ENCODE measurements at regions not wholly inside any gene's neighbourhood (a gene's known extent, or its start where the extent isn't known, plus 50 kb on each side); places are given as distances from the start of the nearest gene placed in this dataset.
"Not testable (repeated sequence)": the region's sequence is repeated elsewhere in the genome, so short reads cannot be mapped to it uniquely, and the experiment has no call there.

GRCh38 chr3:30481241-30481640 lies 125.2 kb upstream of the TGFBR2 start:
- TF ChIP-seq EP300 (IDR thresholded peaks at IDR 0.05) (no peak), POLR2A (IDR thresholded peaks at IDR 0.05) (no peak), CTCF (IDR thresholded peaks at IDR 0.05) (no peak)
- DNase-seq, result no peak
- Histone ChIP-seq H3K36me3 (no peaks in the 10 kb centered on the region), H3K27ac (no peak overlapping the region), H3K4me1 (ENCODE audit: insufficient read depth) (no peaks in the 10 kb centered on the region), H3K27me3 (no peaks in the 10 kb centered on the region), H3K9me3 (no peaks in the 10 kb centered on the region), H3K4me3 (no peak overlapping the region)
- WGBS, 3 donors, result 53 to 83% (median 80%) methylated on average over 1 of the region's 1 CpG
- intact Hi-C loops (cut with DNase I), result no loop called here

GRCh38 chr3:30484229-30484628 lies 122.2 kb upstream of the TGFBR2 start:
- H3K27me3 ChIP-seq; H3K27ac ChIP-seq; H3K4me1 ChIP-seq (ENCODE audit: insufficient read depth); H3K4me3 ChIP-seq; H3K9me3 ChIP-seq; H3K36me3 ChIP-seq; DNase-seq; intact Hi-C loops (cut with DNase I): not testable (repeated sequence)
- 96 to 97% (median 96%) methylated on average over 3 of the region's 3 CpGs for WGBS, 3 donors

GRCh38 chr3:30486368-30486767 lies 120.0 kb upstream of the TGFBR2 start:
- 45 to 68% (median 58%) methylated on average over 2 of the region's 2 CpGs for WGBS, 3 donors
- intact Hi-C loops (cut with DNase I), result no loop called here
- no peak overlapping the region for H3K27ac ChIP-seq

GRCh38 chr3:30488070-30488756 lies 118.2 kb upstream of the TGFBR2 start:
- no peak for DNase-seq
- 76 to 88% (median 77%) methylated on average over 4 of the region's 4 CpGs for WGBS, 3 donors
- Histone ChIP-seq H3K4me3 (no peak overlapping the region), H3K36me3 (no peaks in the 10 kb centered on the region), H3K27ac (no peak overlapping the region), H3K27me3 (no peaks in the 10 kb centered on the region), H3K4me1 (ENCODE audit: insufficient read depth) (no peaks in the 10 kb centered on the region), H3K9me3 (no peaks in the 10 kb centered on the region)
- TF ChIP-seq EP300 (IDR thresholded peaks at IDR 0.05) (no peak), CTCF (IDR thresholded peaks at IDR 0.05) (no peak), POLR2A (IDR thresholded peaks at IDR 0.05) (no peak)
- intact Hi-C loops (cut with DNase I), result no loop called here

More at GRCh38 chr3:30486368-30486767, 120.0 kb upstream of the TGFBR2 start:
- Histone ChIP-seq H3K27me3 (no peaks in the 10 kb centered on the region), H3K36me3 (no peaks in the 10 kb centered on the region), H3K4me3 (no peak overlapping the region), H3K4me1 (ENCODE audit: insufficient read depth) (no peaks in the 10 kb centered on the region), H3K9me3 (no peaks in the 10 kb centered on the region)
- TF ChIP-seq POLR2A (IDR thresholded peaks at IDR 0.05) (no peak), CTCF (IDR thresholded peaks at IDR 0.05) (no peak)
- DNase-seq, result no peak

GRCh38 chr3:30492322-30493192 lies 113.8 kb upstream of the TGFBR2 start:
- H3K4me1 ChIP-seq (ENCODE audit: insufficient read depth), result no peaks in the 10 kb centered on the region
- DNase-seq, result no peak
- no peak overlapping the region for H3K4me3 ChIP-seq
- no peak overlapping the region for H3K27ac ChIP-seq
- H3K27me3 ChIP-seq, result no peaks in the 10 kb centered on the region
- H3K36me3 ChIP-seq, result no peaks in the 10 kb centered on the region
- intact Hi-C loops (cut with DNase I), result no loop called here
- WGBS, 3 donors, result 83 to 84% (median 84%) methylated on average over 6 of the region's 6 CpGs
- H3K9me3 ChIP-seq, result no peaks in the 10 kb centered on the region
- TF ChIP-seq POLR2A (IDR thresholded peaks at IDR 0.05), result no peak
